HG03097 (cell line): ENCODE measurements at regions not wholly inside any gene's neighbourhood (a gene's known extent, or its start where the extent isn't known, plus 50 kb on each side); places are given as distances from the start of the nearest gene placed in this dataset.

Experiments
- ATAC-seq: cut with Tn5 transposase; IDR thresholded peaks from one replicate; pipeline ENCODE4 v1.9.1; 2021; ENCODE audit not compliant: unreplicated experiment, low FRiP score

GRCh38 chr6:28727559-28728211, 196.1 kb downstream of the TRIM27 start:
- no peak for ATAC-seq

- no peak for ATAC-seq
Measured at GRCh38 chr6:28729501-28730402, 194.0 kb downstream of the TRIM27 start.

GRCh38 chr6:28732052-28732451, 191.7 kb downstream of the TRIM27 start:
- ATAC-seq = no peak

- ATAC-seq = no peak
Measured at GRCh38 chr6:28734443-28734959, 189.3 kb downstream of the TRIM27 start.

GRCh38 chr6:28736121-28736520, 187.7 kb downstream of the TRIM27 start:
- ATAC-seq = no peak

GRCh38 chr6:28737750-28738395, 185.9 kb downstream of the TRIM27 start:
- ATAC-seq = no peak

- ATAC-seq = no peak
Measured at GRCh38 chr6:28738396-28738765, 185.4 kb downstream of the TRIM27 start.

GRCh38 chr6:28741363-28741762, 182.4 kb downstream of the TRIM27 start:
- ATAC-seq = no peak

GRCh38 chr6:28742668-28743270, 181.0 kb downstream of the TRIM27 start:
- no peak for ATAC-seq

GRCh38 chr6:28743271-28743789, 180.5 kb downstream of the TRIM27 start:
- no peak for ATAC-seq

GRCh38 chr6:28747083-28747630, 176.6 kb downstream of the TRIM27 start:
- no peak for ATAC-seq

- ATAC-seq = no peak
Measured at GRCh38 chr6:28747631-28748157, 176.1 kb downstream of the TRIM27 start.

GRCh38 chr6:28748192-28748591, 175.6 kb downstream of the TRIM27 start:
- no peak for ATAC-seq

- no peak for ATAC-seq
Measured at GRCh38 chr6:28750926-28751458, 172.8 kb downstream of the TRIM27 start.

- no peak for ATAC-seq
Measured at GRCh38 chr6:28751514-28751913, 172.3 kb downstream of the TRIM27 start.

GRCh38 chr6:28751963-28752350, 171.8 kb downstream of the TRIM27 start:
- no peak for ATAC-seq

GRCh38 chr6:28757429-28758045, 166.2 kb downstream of the TRIM27 start:
- ATAC-seq = no peak

- ATAC-seq = no peak
Measured at GRCh38 chr6:28758046-28758817, 165.6 kb downstream of the TRIM27 start.

- no peak for ATAC-seq
Measured at GRCh38 chr6:28758818-28759235, 165.0 kb downstream of the TRIM27 start.
